ENCODE measurements at regions not wholly inside any gene's neighbourhood (a gene's known extent, or its start where the extent isn't known, plus 50 kb on each side); places are given as distances from the start of the nearest gene placed in this dataset.
"Not testable (repeated sequence)": the region's sequence is repeated elsewhere in the genome, so short reads cannot be mapped to it uniquely, and the experiment has no call there.

DNA sequence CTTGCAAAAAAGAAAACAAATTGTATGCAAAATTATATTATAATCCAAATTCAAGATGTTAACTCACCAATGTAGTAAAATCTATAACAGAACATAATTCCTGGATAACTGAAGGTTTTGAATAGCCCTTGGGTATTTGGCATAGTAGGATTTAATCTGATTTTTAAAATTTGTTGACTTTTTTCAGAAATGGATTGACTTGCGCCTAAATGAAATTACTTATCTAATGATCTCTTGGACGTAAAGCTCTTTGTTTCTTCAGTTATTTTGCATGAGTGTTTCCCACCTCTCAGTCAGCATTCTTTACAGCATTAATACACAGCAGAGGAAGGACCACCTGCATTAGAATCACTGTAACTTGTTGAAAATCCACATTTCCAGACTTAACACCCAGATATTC, 169.6 kb downstream of the SEPTIN7 start:
- H3K4me1 Mint-ChIP-seq = peaks cover 0 to 8% of the 10 kb centered on the region in 2 donors
- ATAC-seq (replicated peaks) (no peak), DNase-seq (no peak)
- H3K4me3 Mint-ChIP-seq = no peak overlapping the region
- H3K9me3 Mint-ChIP-seq = no peaks in the 10 kb centered on the region
- no peaks in the 10 kb centered on the region for H3K36me3 Mint-ChIP-seq
- H3K27ac Mint-ChIP-seq = no peak overlapping the region
- peaks cover 10 to 32% of the 10 kb centered on the region in 2 donors for H3K27me3 Mint-ChIP-seq

DNA sequence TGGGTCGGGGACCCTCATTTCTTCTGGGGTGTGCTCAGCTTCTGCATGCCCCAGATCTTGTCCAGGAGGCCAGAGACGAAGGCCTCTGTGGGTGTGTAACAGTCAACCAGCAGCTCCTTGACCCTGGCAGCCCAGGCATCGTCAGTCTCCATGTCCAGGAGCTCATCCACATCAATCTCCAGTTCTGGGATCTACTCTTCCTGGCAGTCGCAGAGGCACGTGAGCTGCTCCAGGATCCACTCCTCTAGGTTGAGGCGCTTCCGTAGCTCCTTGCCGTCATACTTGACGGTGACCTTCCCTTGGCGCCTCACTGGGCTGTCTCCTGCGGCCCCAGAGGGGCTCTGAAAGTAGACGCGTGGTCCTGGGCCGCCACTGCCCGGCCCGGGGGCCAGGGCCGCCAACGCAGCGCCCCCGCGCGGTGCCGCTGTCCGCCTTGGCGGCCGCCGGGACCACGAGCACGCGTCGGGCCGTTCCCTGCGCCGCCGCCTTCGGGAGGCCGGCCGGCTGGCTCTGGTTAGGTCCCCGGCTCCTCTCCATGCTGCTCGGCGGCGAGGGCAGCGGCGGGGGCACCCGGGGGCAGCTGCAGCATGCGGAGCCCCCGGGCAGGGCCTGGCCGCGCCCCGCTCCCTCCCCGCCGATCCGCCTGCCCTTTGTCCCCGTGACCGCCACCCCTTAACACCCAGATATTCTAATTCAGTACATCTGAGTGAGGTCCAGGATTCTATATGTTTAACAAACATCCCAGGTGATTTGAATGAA, 170.5 kb downstream of the SEPTIN7 start:
- Mint-ChIP-seq H3K4me1 (peaks cover 0 to 8% of the 10 kb centered on the region in 2 donors), H3K36me3 (no peaks in the 10 kb centered on the region), H3K27ac (no peak overlapping the region), H3K9me3 (no peaks in the 10 kb centered on the region), H3K27me3 (peaks cover 10 to 32% of the 10 kb centered on the region in 2 donors), H3K4me3 (peak overlapping the region; percentile 54 to 59)
- DNase-seq = no peak
- ATAC-seq (replicated peaks) = peak; percentile 52 to 64

DNA sequence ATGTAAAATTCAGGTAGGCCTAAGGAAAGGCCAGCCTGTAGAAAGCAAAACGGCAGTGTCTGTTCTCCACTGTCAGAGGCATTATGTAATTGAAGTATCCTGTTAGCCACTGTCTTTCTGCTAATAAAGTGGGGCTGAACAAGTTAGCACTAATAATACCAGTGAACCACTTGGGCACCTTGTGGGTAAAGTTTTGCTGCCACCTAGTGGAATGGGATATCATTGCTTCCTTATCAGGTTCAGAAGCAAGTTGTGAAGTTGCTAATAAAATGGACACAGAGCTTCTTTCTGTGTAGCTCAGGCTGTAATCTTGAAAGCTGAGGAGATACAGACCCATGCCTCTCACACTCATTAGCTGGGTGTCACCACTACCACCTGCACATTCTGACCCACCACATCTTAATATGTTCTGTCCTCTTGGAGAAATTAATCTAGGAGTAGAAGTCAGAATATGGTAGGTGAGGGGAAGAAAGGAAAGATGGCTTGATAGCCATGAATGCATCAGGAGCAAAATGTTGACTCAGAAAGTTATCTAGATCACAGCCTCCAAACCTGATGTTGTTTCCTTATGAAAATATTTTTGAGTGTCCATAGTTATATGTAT, 175.1 kb downstream of the SEPTIN7 start:
- Mint-ChIP-seq H3K27me3 (peaks cover 10 to 13% of the 10 kb centered on the region in 2 donors), H3K4me1 (no peaks in the 10 kb centered on the region), H3K4me3 (no peak overlapping the region), H3K27ac (no peak overlapping the region), H3K36me3 (no peaks in the 10 kb centered on the region), H3K9me3 (no peaks in the 10 kb centered on the region)
- ATAC-seq (replicated peaks) (peak; percentile 87 to 89), DNase-seq (peak; percentile 52)

DNA sequence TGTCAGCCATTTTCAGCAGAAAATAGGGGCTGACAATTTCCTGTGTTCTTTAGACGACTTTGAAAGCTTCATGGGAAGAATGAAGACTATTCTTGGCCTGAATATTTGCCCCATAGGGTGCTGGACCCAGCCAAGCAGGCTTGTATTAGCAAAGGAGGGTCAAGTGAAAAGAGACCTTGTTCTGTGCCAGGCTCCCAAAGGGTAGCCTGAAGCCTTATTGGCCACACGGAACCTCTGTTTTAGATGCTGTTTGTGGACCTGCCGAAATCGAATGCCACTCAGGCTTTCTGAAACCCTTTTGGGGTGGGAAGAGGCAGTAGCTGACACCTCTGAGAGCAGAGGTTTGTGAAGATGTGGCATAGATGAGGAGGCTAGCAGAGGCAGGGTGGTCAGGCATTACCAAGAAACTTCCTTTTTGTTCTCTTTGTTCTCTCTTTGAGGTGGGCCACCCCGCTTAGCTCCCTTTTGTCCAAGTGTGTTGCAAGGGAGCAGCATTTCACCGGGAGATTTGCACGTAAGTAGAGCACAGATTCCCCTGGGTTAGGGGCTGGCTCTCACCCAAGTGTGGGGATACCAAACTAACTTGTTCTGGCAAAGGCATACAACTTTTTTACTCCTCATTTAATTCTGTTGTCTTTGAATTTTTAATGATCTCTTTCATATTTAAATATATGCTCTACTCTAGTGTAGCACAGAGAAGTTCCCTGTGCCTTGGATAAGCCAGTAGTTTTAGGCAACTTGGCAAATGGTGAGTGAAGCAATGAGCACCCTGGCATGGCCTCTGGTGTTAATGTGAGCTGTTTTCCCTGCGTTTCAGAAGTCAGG, 174.0 kb upstream of the EEPD1 start:
- not testable (repeated sequence) for H3K27me3 Mint-ChIP-seq; H3K9me3 Mint-ChIP-seq; H3K27ac Mint-ChIP-seq; ATAC-seq (replicated peaks); H3K4me1 Mint-ChIP-seq; DNase-seq; H3K4me3 Mint-ChIP-seq; H3K36me3 Mint-ChIP-seq

DNA sequence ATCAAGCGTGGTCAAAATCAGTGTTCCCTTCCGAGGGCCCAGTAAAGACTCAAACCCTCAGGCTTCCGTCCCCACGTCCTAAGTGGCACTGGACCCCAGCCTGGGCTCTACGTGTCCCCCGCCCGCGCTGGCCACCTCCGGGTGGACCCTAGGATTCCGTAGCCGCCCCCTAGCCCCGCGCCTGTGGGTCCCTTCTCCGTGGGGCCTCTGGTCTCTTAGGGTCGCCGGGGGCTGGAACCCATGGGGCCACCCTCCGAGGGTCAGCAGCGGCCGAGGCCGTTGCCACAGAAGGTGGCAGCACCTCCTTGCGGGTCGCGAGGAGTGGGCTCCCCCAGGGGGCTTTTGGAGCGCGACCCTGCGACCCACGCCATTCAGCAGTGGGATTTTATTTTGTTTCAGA, 170.5 kb upstream of the EEPD1 start:
- Mint-ChIP-seq H3K27me3 (no peaks in the 10 kb centered on the region), H3K4me3 (no peak overlapping the region), H3K36me3 (no peaks in the 10 kb centered on the region), H3K4me1 (no peaks in the 10 kb centered on the region), H3K27ac (no peak overlapping the region), H3K9me3 (no peaks in the 10 kb centered on the region)
- DNase-seq (no peak), ATAC-seq (replicated peaks) (no peak)

DNA sequence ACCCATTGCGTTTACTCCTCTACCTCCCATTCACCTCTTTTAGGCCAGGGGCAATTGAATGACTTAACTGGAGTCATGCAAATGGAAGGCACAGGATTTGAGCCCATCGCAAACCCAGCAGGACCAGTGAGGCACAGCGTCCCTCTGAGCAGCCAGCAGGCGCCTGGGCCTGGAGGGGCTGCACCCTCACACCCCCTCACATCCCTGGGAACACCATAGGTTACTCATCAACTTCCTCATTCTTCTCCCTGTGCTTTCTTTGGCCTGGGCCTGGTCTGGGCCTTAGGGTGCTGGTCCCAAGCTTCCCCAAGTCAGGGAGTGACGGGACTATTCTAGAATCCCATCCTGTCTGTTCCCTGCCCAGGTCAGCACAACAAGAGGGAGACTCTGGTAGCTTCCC, 169.4 kb upstream of the EEPD1 start:
- Mint-ChIP-seq H3K36me3 (no peaks in the 10 kb centered on the region), H3K9me3 (no peaks in the 10 kb centered on the region), H3K4me1 (no peaks in the 10 kb centered on the region), H3K27me3 (no peaks in the 10 kb centered on the region), H3K27ac (no peak overlapping the region), H3K4me3 (no peak overlapping the region)
- DNase-seq = no peak
- no peak for ATAC-seq (replicated peaks)

DNA sequence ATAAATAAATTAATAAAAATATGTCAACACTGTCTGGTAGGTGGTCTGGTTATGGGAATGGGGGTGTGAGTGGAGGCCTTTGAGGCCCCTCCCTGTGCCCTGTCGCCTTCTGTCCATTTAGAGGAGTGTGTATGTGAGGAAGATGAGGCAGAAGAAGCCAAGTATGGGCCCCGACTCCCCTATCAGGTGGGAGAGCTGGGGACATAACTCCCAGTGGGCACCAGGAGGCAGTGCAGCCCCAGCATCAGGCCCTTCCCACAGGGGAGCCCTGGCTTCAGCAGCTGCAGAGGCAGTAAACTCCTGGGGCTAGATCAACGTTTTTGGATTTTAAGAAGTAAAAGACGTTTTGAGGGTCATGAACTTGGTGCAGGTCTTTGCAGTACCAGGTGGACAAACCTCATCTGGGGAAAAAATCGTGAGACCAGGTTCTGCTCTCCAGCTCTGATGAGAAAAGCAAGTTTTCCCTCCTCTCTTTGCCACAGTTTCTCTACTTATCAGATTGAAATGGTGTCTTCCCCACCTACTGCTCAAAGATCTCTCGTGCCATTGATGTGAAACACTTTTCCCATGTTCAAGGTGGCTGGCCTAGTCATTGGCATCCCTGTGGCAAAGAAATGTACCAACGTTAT, 167.8 kb upstream of the EEPD1 start:
- Mint-ChIP-seq H3K27me3 (no peaks in the 10 kb centered on the region), H3K4me3 (no peak overlapping the region), H3K9me3 (no peaks in the 10 kb centered on the region), H3K4me1 (no peaks in the 10 kb centered on the region), H3K36me3 (no peaks in the 10 kb centered on the region), H3K27ac (peak overlapping the region; percentile 52)
- peak; percentile 66 for DNase-seq
- ATAC-seq (replicated peaks) = peak; percentile 99 to 100

DNA sequence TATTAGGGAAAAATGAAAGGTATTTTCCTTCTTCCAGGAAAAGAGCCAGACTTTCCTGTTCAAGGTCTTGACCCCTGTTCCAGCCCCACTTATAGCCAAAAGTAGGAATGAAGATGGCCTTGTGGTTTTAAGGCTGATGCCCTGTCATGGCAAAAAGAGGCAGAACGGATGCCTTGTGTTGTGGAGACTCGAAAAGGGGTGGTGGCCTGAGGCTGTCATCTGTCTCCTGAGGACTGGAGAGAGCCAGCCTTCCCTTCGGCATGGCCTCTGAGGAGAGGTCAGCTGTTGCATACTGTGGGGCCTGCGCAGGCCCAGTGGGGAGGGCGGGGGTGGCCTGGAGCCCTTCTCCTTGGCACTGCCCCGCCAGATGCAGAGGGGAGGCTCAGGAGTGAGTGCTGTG, 166.0 kb upstream of the EEPD1 start:
- Mint-ChIP-seq H3K4me3 (no peak overlapping the region), H3K9me3 (no peaks in the 10 kb centered on the region), H3K27ac (no peak overlapping the region), H3K36me3 (no peaks in the 10 kb centered on the region), H3K4me1 (peaks cover 0 to 5% of the 10 kb centered on the region in 2 donors), H3K27me3 (no peaks in the 10 kb centered on the region)
- no peak for ATAC-seq (replicated peaks)
- no peak for DNase-seq

DNA sequence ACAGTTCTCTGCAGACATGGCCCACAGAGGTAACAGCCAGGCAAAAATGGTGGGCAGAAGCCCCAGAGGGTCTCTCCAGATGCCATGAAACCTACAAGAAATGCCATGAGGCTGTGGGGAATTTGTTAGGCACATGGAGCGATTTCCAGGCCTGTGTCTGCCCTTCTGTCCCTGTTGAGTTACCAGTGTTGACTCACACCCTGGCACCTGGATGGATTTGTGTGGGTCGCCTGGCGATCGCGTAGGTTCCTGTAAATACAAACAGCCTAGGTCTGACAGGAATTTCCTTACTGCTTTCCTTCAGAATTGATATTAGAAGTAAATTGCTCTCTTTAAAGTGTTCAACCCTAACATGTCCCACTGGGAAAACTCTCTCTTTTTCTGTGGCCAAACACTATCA, 164.9 kb upstream of the EEPD1 start:
- no peaks in the 10 kb centered on the region for H3K36me3 Mint-ChIP-seq
- no peaks in the 10 kb centered on the region for H3K27me3 Mint-ChIP-seq
- no peak overlapping the region for H3K27ac Mint-ChIP-seq
- no peaks in the 10 kb centered on the region for H3K9me3 Mint-ChIP-seq
- ATAC-seq (replicated peaks) = no peak
- no peak for DNase-seq
- no peak overlapping the region for H3K4me3 Mint-ChIP-seq
- H3K4me1 Mint-ChIP-seq = peaks cover 0 to 5% of the 10 kb centered on the region in 2 donors

DNA sequence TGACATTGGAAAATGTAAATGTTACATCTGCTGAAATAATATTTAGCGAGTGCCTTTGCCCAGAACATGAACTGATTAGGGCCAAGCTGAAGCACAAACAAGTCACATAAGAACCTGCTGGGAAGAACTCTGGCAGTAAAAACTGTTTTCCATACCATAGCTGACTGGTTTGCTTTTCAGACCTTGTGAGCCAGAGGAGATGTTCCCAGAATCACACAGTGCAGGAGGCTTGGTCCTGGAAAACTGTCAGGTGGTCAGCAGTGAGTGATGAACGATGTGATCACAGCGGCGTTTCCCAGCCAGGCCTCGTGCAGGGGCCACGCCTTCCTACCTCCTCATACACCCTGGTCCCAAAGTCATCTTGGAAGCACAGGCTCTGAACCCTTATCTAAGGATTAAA, 164.2 kb upstream of the EEPD1 start:
- peaks cover 0 to 5% of the 10 kb centered on the region in 2 donors for H3K4me1 Mint-ChIP-seq
- no peak overlapping the region for H3K4me3 Mint-ChIP-seq
- ATAC-seq (replicated peaks) (no peak), DNase-seq (no peak)
- H3K9me3 Mint-ChIP-seq = no peaks in the 10 kb centered on the region
- H3K36me3 Mint-ChIP-seq = no peaks in the 10 kb centered on the region
- no peaks in the 10 kb centered on the region for H3K27me3 Mint-ChIP-seq
- peak overlapping the region; percentile 73 for H3K27ac Mint-ChIP-seq

DNA sequence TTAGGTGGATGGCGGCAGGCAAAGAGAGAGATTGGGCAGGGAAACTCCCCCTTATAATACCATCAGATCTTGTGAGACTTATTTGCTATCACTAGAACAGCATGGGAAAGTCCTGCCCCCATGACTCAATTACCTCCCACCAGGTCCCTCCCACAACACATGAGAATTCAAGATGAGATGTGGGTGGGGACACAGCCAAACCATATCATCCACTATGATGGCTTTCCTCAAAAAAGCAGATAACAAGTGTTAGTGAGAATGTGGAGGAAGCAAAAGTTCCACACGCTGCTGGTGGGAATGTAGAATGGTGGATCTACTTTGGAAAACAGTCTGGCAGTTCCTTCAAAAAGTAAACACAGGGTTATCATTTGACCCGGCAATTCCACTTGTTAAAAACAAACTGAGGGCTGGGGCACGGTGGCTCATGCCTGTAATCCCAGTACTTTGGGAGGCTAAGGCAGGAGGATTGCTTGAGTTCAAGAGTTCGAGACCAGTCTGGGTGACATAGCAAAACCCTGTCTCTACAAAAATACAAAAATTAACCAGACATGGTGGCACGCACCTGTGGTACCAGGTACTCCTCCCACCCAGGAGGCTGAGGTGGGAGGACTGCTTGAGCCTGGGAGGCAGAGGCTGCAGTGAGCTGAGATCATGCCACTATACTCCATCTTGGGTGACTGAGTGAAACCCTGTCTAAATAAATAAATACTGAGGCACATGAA, 161.4 kb upstream of the EEPD1 start:
- no peaks in the 10 kb centered on the region for H3K27me3 Mint-ChIP-seq
- peaks cover 0 to 5% of the 10 kb centered on the region in 2 donors for H3K4me1 Mint-ChIP-seq
- no peaks in the 10 kb centered on the region for H3K36me3 Mint-ChIP-seq
- H3K9me3 Mint-ChIP-seq = no peaks in the 10 kb centered on the region
- no peak overlapping the region for H3K27ac Mint-ChIP-seq
- no peak for DNase-seq
- no peak for ATAC-seq (replicated peaks)
- H3K4me3 Mint-ChIP-seq = no peak overlapping the region

DNA sequence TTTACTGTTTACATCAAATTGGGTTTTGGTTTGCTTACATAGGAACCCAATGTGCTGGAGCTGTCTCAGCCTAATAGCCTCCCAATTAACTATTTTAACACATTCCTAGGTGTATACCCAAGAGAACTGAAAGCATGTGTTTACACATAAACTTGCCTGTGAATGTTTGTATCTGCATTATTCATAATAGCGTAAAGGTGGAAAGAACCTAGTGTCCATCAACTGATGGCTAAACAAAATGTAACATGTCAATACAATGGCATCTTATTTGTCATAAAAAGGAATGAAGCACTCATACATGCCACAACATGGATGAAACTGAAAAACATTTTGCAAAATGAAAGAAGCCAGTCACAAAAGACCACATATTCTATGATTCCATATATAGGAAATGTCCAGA, 160.6 kb upstream of the EEPD1 start:
- DNase-seq = no peak
- ATAC-seq (replicated peaks) = no peak
- H3K4me3 Mint-ChIP-seq = no peak overlapping the region
- H3K27ac Mint-ChIP-seq = no peak overlapping the region
- H3K9me3 Mint-ChIP-seq = no peaks in the 10 kb centered on the region
- H3K36me3 Mint-ChIP-seq = no peaks in the 10 kb centered on the region
- no peaks in the 10 kb centered on the region for H3K27me3 Mint-ChIP-seq
- H3K4me1 Mint-ChIP-seq = peaks cover 0 to 5% of the 10 kb centered on the region in 2 donors

DNA sequence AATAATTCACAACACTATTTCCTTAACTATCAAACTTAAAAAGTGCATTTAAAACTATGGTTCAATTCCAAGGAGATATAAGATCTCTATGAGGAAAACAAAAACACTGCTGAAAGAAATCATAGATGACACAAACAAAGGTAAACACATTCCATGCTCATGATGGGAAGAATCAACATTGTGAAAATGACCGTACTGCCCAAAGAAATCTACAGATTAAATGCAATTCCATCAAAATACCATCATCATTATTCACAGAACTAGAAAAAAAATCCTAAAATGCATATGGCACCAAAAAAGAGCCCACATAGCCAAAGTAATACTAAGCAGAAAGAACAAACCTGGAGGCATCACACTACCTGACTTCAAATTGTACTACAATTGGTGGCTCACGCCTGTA, 159.9 kb upstream of the EEPD1 start:
- Mint-ChIP-seq H3K9me3 (no peaks in the 10 kb centered on the region), H3K27me3 (no peaks in the 10 kb centered on the region), H3K36me3 (no peaks in the 10 kb centered on the region), H3K27ac (no peak overlapping the region), H3K4me3 (no peak overlapping the region), H3K4me1 (peaks cover 0 to 5% of the 10 kb centered on the region in 2 donors)
- no peak for DNase-seq
- no peak for ATAC-seq (replicated peaks)
